GM12878 (cell line): ENCODE measurements at regions not wholly inside any gene's neighbourhood (a gene's known extent, or its start where the extent isn't known, plus 50 kb on each side); places are given as distances from the start of the nearest gene placed in this dataset.

Experiments used
- BACH1 ChIP-seq: fragments of 450-650 bp; IDR thresholded peaks from 2 replicates; pipeline ENCODE4 v1.6.1; 2017; ENCODE audit warnings: mild to moderate bottlenecking, borderline replicate concordance
- CUX1 ChIP-seq: IDR thresholded peaks from 2 replicates; pipeline ENCODE4 v1.6.1; 2012; ENCODE audit warnings: improper control_type of control experiment, low read depth, low read length; ENCODE audit not compliant: insufficient replicate concordance
- ESRRA ChIP-seq: IDR thresholded peaks from 2 replicates; pipeline ENCODE4 v1.6.1; 2012; ENCODE audit warnings: mild to moderate bottlenecking, low read length, improper control_type of control experiment
- NFIC ChIP-seq: IDR thresholded peaks from 2 replicates; pipeline ENCODE4 v1.6.1; 2012; ENCODE audit warnings: low read depth, mild to moderate bottlenecking, inconsistent platforms, low read length, moderate library complexity
- NFYA ChIP-seq: IDR thresholded peaks from 2 replicates; pipeline ENCODE4 v1.6.1; 2011; ENCODE audit warnings: low read depth, mild to moderate bottlenecking, low read length, improper control_type of control experiment, borderline replicate concordance
- NR2F1 ChIP-seq: fragments of 450-650 bp; conservative IDR thresholded peaks from 2 replicates; pipeline ENCODE4 v1.6.1; 2017; ENCODE audit warnings: mild to moderate bottlenecking
- RFX5 ChIP-seq: IDR thresholded peaks from 2 replicates; pipeline ENCODE4 v1.6.1; 2011; ENCODE audit warnings: low read depth, low read length, improper control_type of control experiment
- SMC3 ChIP-seq: IDR thresholded peaks from 2 replicates; pipeline ENCODE4 v1.6.1; 2011; ENCODE audit warnings: low read length, improper control_type of control experiment, borderline replicate concordance
- TCF12 ChIP-seq: IDR thresholded peaks from 2 replicates; pipeline ENCODE4 v1.6.1; 2011; ENCODE audit warnings: low read depth, mild to moderate bottlenecking, low read length
- TF ChIP-seq, protein P1 (sequence below): fragments of 150-350 bp; IDR thresholded peaks from 2 replicates; pipeline ENCODE4 v1.6.1; 2014; ENCODE audit warnings: mild to moderate bottlenecking, low read depth, low read length
- TF ChIP-seq, protein P2 (sequence below): fragments of 450-650 bp; formaldehyde crosslinking; IDR thresholded peaks from 2 replicates; pipeline ENCODE4 v1.5.0; 2022; ENCODE audit warnings: mild to moderate bottlenecking, missing genetic modification characterization

DNA sequence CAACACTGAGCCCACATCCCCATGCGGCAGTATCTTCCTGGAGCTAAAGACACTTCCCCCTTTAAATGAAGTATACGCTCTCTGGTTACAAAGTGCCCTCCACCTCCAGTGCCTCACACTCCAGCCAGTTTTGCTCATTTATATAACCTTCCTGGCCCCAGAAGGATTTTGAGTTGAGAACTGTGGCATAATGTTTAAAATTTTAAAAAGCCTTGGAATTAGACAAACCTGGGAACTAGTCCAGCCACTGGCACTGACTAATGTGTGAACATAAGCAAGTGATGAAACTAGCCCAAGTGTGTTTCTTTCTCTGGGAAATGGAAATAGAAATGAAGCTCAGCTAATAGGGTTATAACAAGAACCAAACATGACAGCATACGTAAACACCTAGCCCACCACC is 723.7 kb upstream of the USP15 start (continued):
- TF ChIP-seq, protein P1, sequence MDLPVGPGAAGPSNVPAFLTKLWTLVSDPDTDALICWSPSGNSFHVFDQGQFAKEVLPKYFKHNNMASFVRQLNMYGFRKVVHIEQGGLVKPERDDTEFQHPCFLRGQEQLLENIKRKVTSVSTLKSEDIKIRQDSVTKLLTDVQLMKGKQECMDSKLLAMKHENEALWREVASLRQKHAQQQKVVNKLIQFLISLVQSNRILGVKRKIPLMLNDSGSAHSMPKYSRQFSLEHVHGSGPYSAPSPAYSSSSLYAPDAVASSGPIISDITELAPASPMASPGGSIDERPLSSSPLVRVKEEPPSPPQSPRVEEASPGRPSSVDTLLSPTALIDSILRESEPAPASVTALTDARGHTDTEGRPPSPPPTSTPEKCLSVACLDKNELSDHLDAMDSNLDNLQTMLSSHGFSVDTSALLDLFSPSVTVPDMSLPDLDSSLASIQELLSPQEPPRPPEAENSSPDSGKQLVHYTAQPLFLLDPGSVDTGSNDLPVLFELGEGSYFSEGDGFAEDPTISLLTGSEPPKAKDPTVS = no peak
- TF ChIP-seq NFIC = no peak
- TF ChIP-seq NFYA = no peak
- TF ChIP-seq, protein P2, sequence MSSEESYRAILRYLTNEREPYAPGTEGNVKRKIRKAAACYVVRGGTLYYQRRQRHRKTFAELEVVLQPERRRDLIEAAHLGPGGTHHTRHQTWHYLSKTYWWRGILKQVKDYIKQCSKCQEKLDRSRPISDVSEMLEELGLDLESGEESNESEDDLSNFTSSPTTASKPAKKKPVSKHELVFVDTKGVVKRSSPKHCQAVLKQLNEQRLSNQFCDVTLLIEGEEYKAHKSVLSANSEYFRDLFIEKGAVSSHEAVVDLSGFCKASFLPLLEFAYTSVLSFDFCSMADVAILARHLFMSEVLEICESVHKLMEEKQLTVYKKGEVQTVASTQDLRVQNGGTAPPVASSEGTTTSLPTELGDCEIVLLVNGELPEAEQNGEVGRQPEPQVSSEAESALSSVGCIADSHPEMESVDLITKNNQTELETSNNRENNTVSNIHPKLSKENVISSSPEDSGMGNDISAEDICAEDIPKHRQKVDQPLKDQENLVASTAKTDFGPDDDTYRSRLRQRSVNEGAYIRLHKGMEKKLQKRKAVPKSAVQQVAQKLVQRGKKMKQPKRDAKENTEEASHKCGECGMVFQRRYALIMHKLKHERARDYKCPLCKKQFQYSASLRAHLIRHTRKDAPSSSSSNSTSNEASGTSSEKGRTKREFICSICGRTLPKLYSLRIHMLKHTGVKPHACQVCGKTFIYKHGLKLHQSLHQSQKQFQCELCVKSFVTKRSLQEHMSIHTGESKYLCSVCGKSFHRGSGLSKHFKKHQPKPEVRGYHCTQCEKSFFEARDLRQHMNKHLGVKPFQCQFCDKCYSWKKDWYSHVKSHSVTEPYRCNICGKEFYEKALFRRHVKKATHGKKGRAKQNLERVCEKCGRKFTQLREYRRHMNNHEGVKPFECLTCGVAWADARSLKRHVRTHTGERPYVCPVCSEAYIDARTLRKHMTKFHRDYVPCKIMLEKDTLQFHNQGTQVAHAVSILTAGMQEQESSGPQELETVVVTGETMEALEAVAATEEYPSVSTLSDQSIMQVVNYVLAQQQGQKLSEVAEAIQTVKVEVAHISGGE (CRISPR knock-in tag) = no peak
- no peak for TF ChIP-seq NR2F1
- no peak for TF ChIP-seq ESRRA
- TF ChIP-seq SMC3 = no peak
- TF ChIP-seq BACH1 = no peak
- TF ChIP-seq TCF12 = no peak
- TF ChIP-seq RFX5 = no peak
- TF ChIP-seq CUX1 = no peak
